Karpas-422 (cell line): ENCODE measurements at regions not wholly inside any gene's neighbourhood (a gene's known extent, or its start where the extent isn't known, plus 50 kb on each side); places are given as distances from the start of the nearest gene placed in this dataset.
A peak's percentile ranks its signal among the peaks of the same experiment; 100 is the strongest.

Experiments
- DNase-seq: peaks from one replicate; pipeline ENCODE4 v3.0.0-alpha.2; 2015
- H2AFZ ChIP-seq: fragments of 200-600 bp; sonication (generic); 2 replicates; pipeline ENCODE4 v1.6.1; 2014; ENCODE audit warnings: antibody characterized with exemption, low read length, mixed read lengths
- H3K27ac ChIP-seq: fragments of 200-600 bp; sonication (generic); 2 replicates; pipeline ENCODE4 v1.5.1; 2014; ENCODE audit warnings: mild to moderate bottlenecking, low read length, moderate library complexity
- H3K27me3 ChIP-seq: fragments of 200-600 bp; sonication (generic); 2 replicates; pipeline ENCODE4 v1.6.1; 2014; ENCODE audit warnings: low read length, mixed read lengths
- H3K36me3 ChIP-seq: fragments of 200-600 bp; sonication (generic); 2 replicates; pipeline ENCODE4 v1.6.1; 2014; ENCODE audit warnings: low read length, mixed read lengths; ENCODE audit not compliant: insufficient read depth
- H3K4me1 ChIP-seq: fragments of 200-600 bp; sonication (generic); 2 replicates; pipeline ENCODE4 v1.6.1; 2014; ENCODE audit warnings: mild to moderate bottlenecking, low read length, mixed read lengths
- H3K4me2 ChIP-seq: fragments of 200-600 bp; sonication (generic); 2 replicates; pipeline ENCODE4 v1.6.1; 2014; ENCODE audit warnings: low read length, low read depth, mild to moderate bottlenecking; ENCODE audit not compliant: poor library complexity, severe bottlenecking
- H3K4me3 ChIP-seq: fragments of 200-600 bp; sonication (generic); 2 replicates; pipeline ENCODE4 v1.5.1; 2014; ENCODE audit warnings: mild to moderate bottlenecking, antibody characterized with exemption, low read length, mixed read lengths
- H3K79me2 ChIP-seq: fragments of 200-600 bp; sonication (generic); 2 replicates; pipeline ENCODE4 v1.6.1; 2014; ENCODE audit warnings: mild to moderate bottlenecking, low read length, mixed read lengths
- H3K9ac ChIP-seq: fragments of 200-600 bp; sonication (generic); 2 replicates; pipeline ENCODE4 v1.6.0; 2014; ENCODE audit warnings: low read length
- H3K9me2 ChIP-seq: fragments of 200-600 bp; sonication (generic), shearing (Covaris generic); replicated peaks from 2 replicates; pipeline ENCODE4 v1.6.0; 2014; ENCODE audit warnings: mild to moderate bottlenecking, low read length, moderate library complexity; ENCODE audit not compliant: insufficient read depth
- H3K9me3 ChIP-seq: fragments of 300-700, 200-600 bp; sonication (generic); 2 replicates; pipeline ENCODE4 v1.6.1; 2014; ENCODE audit warnings: low read length, mixed read lengths
- H4K20me1 ChIP-seq: fragments of 200-600 bp; sonication (generic); 2 replicates; pipeline ENCODE4 v1.6.1; 2014; ENCODE audit warnings: mild to moderate bottlenecking, antibody characterized with exemption, low read length, low read depth; ENCODE audit not compliant: insufficient read depth

DNA sequence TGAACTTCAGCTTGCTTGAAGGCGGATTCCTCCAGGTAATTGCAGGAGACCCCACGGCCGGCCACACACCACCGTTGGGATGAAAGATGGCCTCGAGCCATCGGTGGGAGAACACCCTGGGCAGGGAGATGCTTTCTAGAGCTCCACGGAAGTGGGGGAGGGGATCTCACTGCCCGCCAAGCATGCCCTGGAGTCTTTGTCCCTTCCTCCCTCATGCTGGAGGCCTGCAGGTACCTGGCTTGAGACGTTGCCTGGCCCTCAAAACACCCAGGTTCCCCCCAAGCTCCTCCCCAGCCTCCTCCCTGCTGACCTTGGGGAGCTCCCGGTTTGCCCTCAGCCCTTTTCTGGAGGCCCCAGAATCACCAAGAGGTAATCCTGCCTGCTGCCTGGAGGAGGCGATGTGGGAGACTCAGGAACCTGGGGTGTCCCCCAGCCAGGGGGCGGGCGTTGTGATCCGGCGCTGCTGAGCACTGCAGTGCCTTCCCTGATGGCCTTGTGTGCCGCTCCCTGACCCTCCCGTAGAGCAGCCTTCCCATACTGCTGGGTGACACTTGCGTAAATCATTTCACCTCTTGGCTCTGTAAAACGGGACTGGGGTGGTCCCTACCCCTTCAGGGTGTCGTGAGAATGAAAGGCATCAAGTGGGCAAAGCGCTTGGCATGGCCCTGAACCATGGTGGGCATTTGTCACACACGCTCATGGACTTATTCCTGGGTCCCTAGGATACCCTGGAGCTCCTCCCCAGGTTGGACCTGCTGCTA, 91.4 kb downstream of the CEBPB start:
- Histone ChIP-seq H3K27me3 (no peaks in the 10 kb centered on the region), H4K20me1 (no peaks in the 10 kb centered on the region), H3K4me1 (peaks cover 16% of the 10 kb centered on the region), H3K4me2 (no peak overlapping the region), H2AFZ (no peak overlapping the region), H3K9ac (no peak overlapping the region), H3K9me2 (no peaks in the 10 kb centered on the region), H3K4me3 (no peak overlapping the region), H3K9me3 (no peaks in the 10 kb centered on the region), H3K36me3 (no peaks in the 10 kb centered on the region), H3K79me2 (no peaks in the 10 kb centered on the region), H3K27ac (no peak overlapping the region)
- DNase-seq = peak; percentile 61

DNA sequence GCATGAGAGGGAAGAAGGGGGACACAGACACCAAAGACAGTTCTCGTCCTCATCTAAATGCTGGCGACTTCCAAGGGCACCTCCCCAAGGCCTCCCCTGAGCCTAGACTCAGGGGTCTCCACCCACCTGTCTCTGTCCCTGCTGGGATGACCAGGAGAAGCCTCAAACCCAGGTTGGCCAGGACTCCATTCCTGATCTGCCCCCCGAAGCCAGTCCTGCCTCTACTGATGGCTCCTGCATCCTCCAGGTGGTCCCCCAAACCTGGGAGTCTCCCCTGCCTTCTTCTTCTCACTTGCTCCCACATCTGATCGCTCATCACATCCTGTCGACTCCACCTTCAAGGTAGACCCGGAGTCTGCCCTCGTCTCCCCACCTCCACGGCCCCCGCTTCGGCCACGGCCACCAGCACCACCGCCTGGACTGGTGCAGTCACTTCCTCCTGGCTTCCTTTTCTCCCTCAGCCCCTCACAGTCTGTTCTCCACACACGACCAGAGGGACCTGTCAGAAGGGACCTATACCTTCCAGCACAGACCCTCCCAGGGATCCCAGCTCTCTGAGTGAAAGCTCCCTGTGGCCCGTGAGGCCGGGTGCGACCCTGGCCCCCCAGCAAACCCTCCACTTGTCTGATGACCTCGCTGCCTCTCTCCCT, 92.1 kb downstream of the CEBPB start:
- Histone ChIP-seq H3K4me3 (no peak overlapping the region), H3K79me2 (no peaks in the 10 kb centered on the region), H3K9ac (no peak overlapping the region), H3K36me3 (no peaks in the 10 kb centered on the region), H4K20me1 (no peaks in the 10 kb centered on the region), H3K4me2 (no peak overlapping the region), H3K9me3 (no peaks in the 10 kb centered on the region), H3K27me3 (no peaks in the 10 kb centered on the region), H3K4me1 (peaks cover 16% of the 10 kb centered on the region), H2AFZ (no peak overlapping the region), H3K27ac (no peak overlapping the region), H3K9me2 (no peaks in the 10 kb centered on the region)
- DNase-seq = no peak

DNA sequence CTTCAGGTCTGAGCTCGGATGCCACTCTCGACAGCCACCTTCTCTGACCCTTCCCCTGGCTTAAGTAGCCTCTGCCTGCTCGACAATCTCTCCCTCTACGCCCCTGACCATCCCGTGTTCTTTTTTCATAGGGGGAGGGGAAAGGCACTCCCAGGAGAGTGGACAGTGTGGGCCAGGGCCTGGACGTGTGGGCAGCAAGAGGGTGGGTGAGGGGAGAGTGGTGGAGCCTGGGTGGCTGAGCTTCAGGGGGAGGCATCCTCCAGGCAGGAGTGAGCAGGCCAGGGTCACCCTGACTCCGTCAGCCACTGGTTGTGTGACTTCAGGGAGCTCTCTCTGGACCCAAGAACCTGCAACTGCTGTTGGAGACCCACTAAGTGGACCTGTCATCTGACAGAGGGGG, 92.7 kb downstream of the CEBPB start:
- no peaks in the 10 kb centered on the region for H3K36me3 ChIP-seq
- no peak for DNase-seq
- H3K4me1 ChIP-seq = peaks cover 16% of the 10 kb centered on the region
- no peak overlapping the region for H2AFZ ChIP-seq
- H3K9me2 ChIP-seq = no peaks in the 10 kb centered on the region
- H3K9ac ChIP-seq = no peak overlapping the region
- no peaks in the 10 kb centered on the region for H3K27me3 ChIP-seq
- no peaks in the 10 kb centered on the region for H3K9me3 ChIP-seq
- H3K4me2 ChIP-seq = no peak overlapping the region
- no peak overlapping the region for H3K4me3 ChIP-seq
- no peaks in the 10 kb centered on the region for H3K79me2 ChIP-seq
- H3K27ac ChIP-seq = no peak overlapping the region
- H4K20me1 ChIP-seq = no peaks in the 10 kb centered on the region

GRCh38 chr20:50283922-50284810, 93.5 kb downstream of the CEBPB start:
- Histone ChIP-seq H3K9me2 (no peaks in the 10 kb centered on the region), H3K27ac (no peak overlapping the region), H3K4me3 (no peak overlapping the region), H3K36me3 (no peaks in the 10 kb centered on the region), H3K9me3 (no peaks in the 10 kb centered on the region), H3K9ac (no peak overlapping the region), H3K4me2 (no peak overlapping the region), H3K4me1 (peaks cover 16% of the 10 kb centered on the region), H3K27me3 (no peaks in the 10 kb centered on the region), H2AFZ (no peak overlapping the region), H3K79me2 (no peaks in the 10 kb centered on the region), H4K20me1 (no peaks in the 10 kb centered on the region)
- DNase-seq = no peak

DNA sequence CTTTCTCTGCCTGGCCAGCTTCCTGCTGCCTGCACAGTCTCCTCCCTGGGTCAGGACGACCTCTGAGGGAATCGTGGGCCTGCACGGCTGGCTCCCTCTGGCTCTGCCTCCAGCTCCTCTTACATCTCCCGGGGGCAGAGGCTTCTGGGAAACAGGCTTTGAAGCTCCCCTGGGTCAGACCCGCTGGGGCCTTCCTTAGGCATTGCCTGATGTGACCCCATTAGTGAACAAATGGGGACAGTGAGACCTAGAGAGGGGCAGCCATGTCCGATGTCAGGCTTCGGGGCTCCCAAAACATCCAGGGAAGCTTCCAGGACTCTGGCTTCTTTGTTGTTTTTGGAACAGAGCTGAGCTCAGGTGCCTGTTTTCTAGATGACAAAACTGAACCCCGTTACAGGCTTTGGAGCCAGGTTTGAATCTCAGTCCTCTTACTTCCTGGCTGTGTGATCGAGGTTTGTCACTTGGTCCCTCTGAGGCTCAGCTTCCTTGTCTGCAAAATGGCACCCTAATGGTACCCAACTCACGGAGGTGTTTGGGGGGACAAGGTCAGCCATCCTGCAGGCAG, 94.3 kb downstream of the CEBPB start:
- Histone ChIP-seq H4K20me1 (no peaks in the 10 kb centered on the region), H3K79me2 (no peaks in the 10 kb centered on the region), H3K9ac (no peak overlapping the region), H3K9me3 (no peaks in the 10 kb centered on the region), H3K27me3 (no peaks in the 10 kb centered on the region), H3K4me3 (no peak overlapping the region), H3K9me2 (no peaks in the 10 kb centered on the region), H3K36me3 (no peaks in the 10 kb centered on the region), H3K4me1 (peaks cover 16% of the 10 kb centered on the region), H3K27ac (no peak overlapping the region), H2AFZ (peak overlapping the region; percentile 54; the same call in 1 of the 2 replicates), H3K4me2 (no peak overlapping the region)
- DNase-seq = no peak

GRCh38 chr20:50285376-50286173, 94.9 kb downstream of the CEBPB start:
- H3K36me3 ChIP-seq = no peaks in the 10 kb centered on the region
- H3K9ac ChIP-seq = no peak overlapping the region
- H3K4me2 ChIP-seq = no peak overlapping the region
- H4K20me1 ChIP-seq = no peaks in the 10 kb centered on the region
- H3K79me2 ChIP-seq = no peaks in the 10 kb centered on the region
- peak overlapping the region; percentile 54; the same call in 1 of the 2 replicates for H2AFZ ChIP-seq
- DNase-seq = no peak
- peaks cover 16% of the 10 kb centered on the region for H3K4me1 ChIP-seq
- H3K27ac ChIP-seq = no peak overlapping the region
- H3K4me3 ChIP-seq = no peak overlapping the region
- no peaks in the 10 kb centered on the region for H3K9me3 ChIP-seq
- no peaks in the 10 kb centered on the region for H3K27me3 ChIP-seq
- no peaks in the 10 kb centered on the region for H3K9me2 ChIP-seq

DNA sequence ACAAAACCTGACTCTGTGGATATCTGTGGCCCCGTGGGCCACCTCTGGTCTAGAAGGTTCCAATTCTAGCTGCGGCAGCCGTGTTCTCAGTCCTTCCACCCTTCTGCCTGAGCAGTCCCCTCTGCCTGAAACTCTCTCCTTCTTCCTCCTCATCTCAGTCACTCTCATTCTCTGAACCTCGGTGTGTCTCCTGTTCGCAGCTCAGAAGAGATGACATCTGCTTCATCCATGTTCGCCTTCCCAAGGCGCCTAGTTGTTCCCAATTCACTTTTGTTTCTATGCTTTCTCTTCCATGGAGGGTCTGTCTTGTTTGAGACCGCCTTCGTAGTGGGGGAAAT, 95.5 kb downstream of the CEBPB start:
- Histone ChIP-seq H3K36me3 (no peaks in the 10 kb centered on the region), H3K4me2 (peak overlapping the region; percentile 3), H4K20me1 (no peaks in the 10 kb centered on the region), H3K9me3 (no peaks in the 10 kb centered on the region), H3K4me1 (peaks cover 16% of the 10 kb centered on the region), H3K79me2 (no peaks in the 10 kb centered on the region), H3K27ac (no peak overlapping the region), H2AFZ (no peak overlapping the region), H3K9me2 (no peaks in the 10 kb centered on the region), H3K9ac (no peak overlapping the region), H3K27me3 (no peaks in the 10 kb centered on the region), H3K4me3 (no peak overlapping the region)
- DNase-seq = no peak
